DMS114 treated with DMSO at 0.1 percent for 48 hours (cell line): ENCODE measurements at regions not wholly inside any gene's neighbourhood (a gene's known extent, or its start where the extent isn't known, plus 50 kb on each side); places are given as distances from the start of the nearest gene placed in this dataset.

Experiments
- DNase-seq: peaks from one replicate; lab custom pipeline; 2025; ENCODE audit not compliant: unreplicated experiment; lab: John Stamatoyannopoulos, UW

GRCh38 chr21:18460979-18461378, 57.4 kb upstream of the TMPRSS15 start:
- DNase-seq = no peak

DNA sequence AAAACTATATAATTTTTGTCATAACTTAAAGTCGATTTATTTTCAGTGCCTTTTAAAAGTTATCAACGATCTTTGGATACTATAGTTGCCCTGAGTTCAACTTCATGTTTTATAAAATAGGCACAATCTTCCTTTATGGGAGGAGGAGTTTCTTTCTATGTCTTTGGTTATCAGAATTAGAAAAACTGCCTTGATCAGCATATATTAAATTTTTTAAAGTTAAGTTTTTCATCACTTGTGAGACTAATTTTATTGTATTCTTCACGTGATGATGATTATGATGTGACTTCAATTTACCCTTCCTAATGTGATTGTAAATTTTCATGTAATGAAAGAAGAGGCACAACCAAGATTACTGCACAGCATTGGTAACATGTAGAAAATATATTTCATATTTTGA, 58.2 kb upstream of the TMPRSS15 start:
- DNase-seq = no peak

- no peak for DNase-seq
These were observed 64.1 kb upstream of the TMPRSS15 start for GRCh38 chr21:18467715-18468114.

DNA sequence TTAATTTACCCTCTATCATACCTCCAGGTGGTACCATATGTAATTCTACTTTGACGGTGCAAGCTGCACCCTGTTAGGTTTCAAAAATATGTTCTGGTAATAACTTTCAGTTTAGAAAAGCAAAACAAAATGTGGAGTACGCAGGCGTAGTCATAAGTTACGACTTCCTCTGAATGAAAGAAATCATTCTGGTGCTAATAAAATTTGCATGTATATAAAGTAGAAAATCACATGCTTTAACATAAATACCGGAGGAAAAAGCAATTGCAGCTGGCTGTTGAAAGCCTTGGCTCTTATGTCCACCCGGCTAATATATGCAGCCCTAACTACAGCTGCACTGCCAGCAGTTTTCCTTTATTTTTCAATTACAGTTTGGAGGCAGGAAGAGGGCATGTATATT, 65.2 kb upstream of the TMPRSS15 start:
- no peak for DNase-seq

- no peak for DNase-seq
These were observed 73.1 kb upstream of the TMPRSS15 start for GRCh38 chr21:18476639-18477038.

- DNase-seq = no peak
These were observed 73.5 kb upstream of the TMPRSS15 start for GRCh38 chr21:18477043-18477442.

- no peak for DNase-seq
These were observed 74.9 kb upstream of the TMPRSS15 start for GRCh38 chr21:18478513-18478912.

DNA sequence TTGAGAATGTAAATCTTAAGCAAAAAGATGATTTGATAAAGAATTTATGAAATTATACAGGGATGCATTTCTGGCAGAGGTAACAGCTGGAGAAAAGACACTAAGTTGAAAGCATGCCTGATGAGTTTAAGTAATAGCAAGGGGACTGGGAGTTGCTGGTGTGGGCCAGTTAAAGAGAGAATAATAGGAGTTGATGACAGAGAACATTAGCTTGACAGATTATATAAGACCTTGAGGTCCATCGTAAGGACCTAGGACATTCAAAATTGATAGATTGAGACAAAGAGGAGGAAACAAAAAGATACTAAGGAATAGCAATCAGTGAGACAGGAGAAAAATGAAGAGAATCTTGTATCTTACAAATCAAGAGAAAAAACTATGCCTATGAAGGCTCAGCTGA, 84.7 kb upstream of the TMPRSS15 start:
- DNase-seq = no peak

- no peak for DNase-seq
These were observed 89.8 kb upstream of the TMPRSS15 start for GRCh38 chr21:18493422-18493821.

DNA sequence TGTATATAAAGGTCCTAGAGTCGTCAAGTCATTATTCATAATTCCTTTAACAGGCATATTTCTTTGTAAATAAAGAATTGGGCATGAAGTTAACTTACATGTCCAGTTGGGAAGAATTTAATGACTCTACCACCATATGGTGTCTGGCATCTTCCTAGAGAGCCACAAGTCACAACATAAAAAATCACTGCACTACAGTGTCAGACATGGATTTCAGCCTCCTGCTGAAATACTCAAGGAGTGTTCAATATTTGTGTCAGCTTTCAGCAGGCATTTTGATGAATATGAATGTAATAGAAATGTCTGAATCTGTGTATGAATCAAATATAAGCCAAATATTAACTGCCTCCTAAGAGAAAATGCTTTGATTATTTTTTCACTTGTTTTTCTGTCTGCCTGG, 91.9 kb upstream of the TMPRSS15 start:
- DNase-seq = no peak

DNA sequence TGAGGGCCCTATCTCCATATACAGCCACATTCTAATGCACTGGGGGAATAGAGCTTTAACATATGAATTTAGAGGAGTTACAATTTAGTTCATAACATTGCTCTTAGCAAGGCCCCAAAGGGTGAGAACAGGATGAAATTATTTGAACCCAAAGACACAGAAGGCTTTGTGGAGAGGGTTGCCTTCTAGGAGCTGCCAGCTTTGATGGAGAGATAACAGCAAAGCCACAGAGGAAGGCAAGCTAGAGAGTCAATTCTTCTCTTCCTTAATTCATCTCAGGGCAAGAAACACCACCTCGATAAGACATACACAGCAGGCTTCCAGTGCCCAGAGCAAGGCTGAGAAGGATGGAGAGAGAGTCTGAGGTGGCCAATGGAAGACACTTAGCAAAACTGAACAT, 94.8 kb upstream of the TMPRSS15 start:
- no peak for DNase-seq

DNA sequence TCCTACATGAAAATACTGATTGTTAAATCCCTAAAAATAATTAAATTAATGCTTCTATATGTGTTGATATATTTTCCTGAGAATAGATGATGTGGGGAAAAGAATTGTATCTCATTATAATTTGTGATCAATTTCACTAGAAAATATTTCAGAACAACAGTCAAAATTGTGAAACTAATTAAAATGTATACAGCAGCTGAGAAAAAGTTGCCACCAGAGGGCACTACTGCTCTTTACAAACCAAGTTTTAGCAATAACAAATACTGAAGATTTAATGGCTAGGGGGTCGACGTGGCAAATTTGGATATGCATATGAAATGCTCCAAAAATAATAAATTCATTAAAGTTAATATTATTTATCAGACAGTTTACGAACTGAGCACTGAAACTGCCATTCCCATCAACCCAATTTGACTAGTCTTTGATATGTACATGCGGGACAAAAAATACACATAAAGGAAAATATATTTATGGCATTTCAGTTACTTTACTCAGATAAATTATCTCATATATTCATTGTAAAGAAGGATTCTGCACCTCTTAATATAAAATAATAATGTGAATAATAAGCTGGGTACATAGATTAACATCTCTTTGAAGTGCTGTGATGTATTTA, 96.3 kb upstream of the TMPRSS15 start:
- DNase-seq = peak; percentile 9

- no peak for DNase-seq
These were observed 114.5 kb upstream of the TMPRSS15 start for GRCh38 chr21:18518054-18518481.

- DNase-seq = no peak
These were observed 117.6 kb upstream of the TMPRSS15 start for GRCh38 chr21:18521204-18521603.

GRCh38 chr21:18522181-18522972, 118.8 kb upstream of the TMPRSS15 start:
- DNase-seq = no peak

DNA sequence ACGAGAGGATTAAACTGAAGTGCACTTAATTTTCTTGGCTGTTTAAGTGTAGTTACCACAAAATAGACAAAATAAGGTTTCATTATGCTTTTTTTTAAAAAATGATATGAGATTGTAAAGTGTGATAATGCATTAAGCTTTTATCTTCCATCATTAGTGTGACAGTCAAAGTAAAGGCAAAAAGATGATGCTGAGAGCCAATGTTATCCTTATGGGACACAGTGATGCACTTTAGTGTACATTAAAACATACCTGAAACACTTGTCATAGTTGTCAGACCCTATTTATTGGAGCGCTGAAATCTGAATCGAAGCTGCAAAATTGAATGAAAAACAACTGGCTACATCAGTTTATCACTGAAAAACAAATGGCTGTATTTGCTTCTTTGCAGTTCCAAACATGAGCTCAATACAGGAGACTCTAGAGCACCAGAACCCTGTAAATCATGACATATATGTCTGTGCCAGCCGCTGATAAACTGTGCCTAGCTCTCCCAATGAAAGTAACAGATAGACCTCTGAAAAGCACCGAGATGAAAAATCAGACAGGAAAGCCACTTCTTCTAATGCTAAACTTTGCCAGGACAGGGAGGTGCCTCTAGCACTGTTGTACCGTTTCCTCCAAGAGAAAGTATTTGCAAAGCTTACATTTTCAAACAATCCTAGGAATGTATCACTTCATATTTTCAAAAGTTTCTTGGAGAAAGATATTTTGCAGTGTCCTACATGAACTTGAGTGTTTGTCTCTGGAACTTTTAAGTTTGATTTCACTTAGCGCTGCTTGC, 120.7 kb upstream of the TMPRSS15 start:
- DNase-seq = no peak

DNA sequence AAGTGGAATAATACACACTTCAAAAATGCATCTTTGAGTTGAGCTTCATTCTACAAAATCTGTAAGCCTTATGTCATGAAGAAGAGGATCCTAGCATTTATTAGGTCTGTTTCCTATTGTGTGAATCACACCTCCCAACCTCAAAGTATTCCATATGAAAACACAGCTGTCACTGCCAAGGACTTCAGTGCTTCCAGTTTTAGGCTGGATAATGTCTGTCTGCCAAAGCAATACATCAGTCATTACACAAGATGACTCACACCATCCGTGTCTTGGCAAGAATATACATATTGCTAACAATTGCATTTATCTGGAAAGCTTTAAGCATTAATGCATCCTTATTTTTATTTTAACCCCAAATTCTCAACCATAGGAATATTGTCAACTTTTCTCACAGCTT, 125.7 kb upstream of the TMPRSS15 start:
- no peak for DNase-seq

DNA sequence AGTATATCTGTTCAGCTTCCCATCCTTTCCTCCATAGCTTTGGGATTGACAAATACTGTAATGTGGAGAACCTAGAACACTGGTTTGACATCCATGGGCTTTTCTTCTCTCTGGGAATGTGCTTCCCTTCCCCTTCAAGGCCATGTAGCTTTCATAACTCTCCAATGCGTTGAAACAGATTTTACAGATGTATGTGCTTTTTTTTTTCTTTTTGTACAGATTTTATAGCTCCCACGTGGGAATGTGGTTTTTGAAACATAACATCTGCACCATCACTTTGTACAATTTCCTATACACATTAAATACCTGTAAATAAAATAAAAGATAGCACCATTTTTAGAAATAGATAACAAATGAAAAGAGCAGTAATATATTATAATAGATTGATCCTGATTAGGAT, 138.5 kb upstream of the TMPRSS15 start:
- DNase-seq = no peak

GRCh38 chr21:18545908-18546307, 142.3 kb upstream of the TMPRSS15 start:
- DNase-seq = no peak

- no peak for DNase-seq
These were observed 143.8 kb upstream of the TMPRSS15 start for GRCh38 chr21:18547347-18547746.

DNA sequence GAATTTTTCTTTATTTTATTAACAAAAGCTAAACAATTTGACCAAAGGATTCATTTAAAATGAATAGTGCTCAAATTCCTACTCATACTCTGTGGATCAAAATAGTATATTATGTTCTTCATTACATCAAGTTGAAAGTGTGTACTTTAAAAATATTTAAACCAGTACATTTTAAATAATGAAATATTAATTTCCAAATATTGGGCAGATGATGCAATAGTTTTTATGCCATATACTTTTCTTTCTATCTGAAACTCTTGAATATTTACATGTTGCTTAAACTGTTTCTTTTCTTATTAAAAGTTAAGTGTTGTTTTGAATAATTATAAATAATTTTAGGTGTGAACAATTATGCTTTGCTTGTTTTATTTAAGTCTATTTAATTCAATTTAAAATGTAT, 144.7 kb upstream of the TMPRSS15 start:
- no peak for DNase-seq
